Esophagus squamous epithelium (tissue), 5 donors: ENCODE measurements at regions not wholly inside any gene's neighbourhood (a gene's known extent, or its start where the extent isn't known, plus 50 kb on each side); places are given as distances from the start of the nearest gene placed in this dataset.

Experiments used
- DNase-seq: peaks from one replicate; lab custom pipeline; 2025; lab: John Stamatoyannopoulos, UW
- H3K27ac ChIP-seq, 4 donors: fragments of 200-600 bp; sonication (generic); one replicate each; pipeline ENCODE4 v1.5.1; 2016 to 2019; ENCODE audit warnings: mild to moderate bottlenecking in 1 of 4
- H3K27me3 ChIP-seq, 4 donors: fragments of 200-600 bp; sonication (generic); 1 replicate in 3 of 4; 2 replicates in 1 of 4; pipeline versions ENCODE4 v1.5.1 to v1.6.0; 2017 to 2021; ENCODE audit warnings: antibody characterized with exemption in 1 of 4
- H3K36me3 ChIP-seq, 3 donors: fragments of 200-600 bp; sonication (generic); one replicate each; pipeline ENCODE4 v1.5.1; 2016 to 2019
- H3K4me1 ChIP-seq, 3 donors: fragments of 200-600 bp; sonication (generic); one replicate each; pipeline ENCODE4 v1.5.1; 2017 to 2019
- H3K4me3 ChIP-seq, 4 donors: fragments of 200-600 bp; sonication (generic); 1 replicate in 3 of 4; 2 replicates in 1 of 4; pipeline ENCODE4 v1.5.1; 2016 to 2019; ENCODE audit warnings: mild to moderate bottlenecking in 2 of 4, moderate library complexity in 1 of 4
- H3K9me3 ChIP-seq, 3 donors: fragments of 200-600 bp; sonication (generic); one replicate each; pipeline ENCODE4 v1.5.1; 2016 to 2019
- CTCF ChIP-seq, 6 experiments: fragments of 450-650 bp in 4 of 6; fragments of 200-600 bp in 2 of 6; sonication (generic) in 2 of 6; IDR thresholded peaks; one replicate each; pipeline ENCODE4 v1.5.1; 2016 to 2019; ENCODE audit warnings: antibody characterized with exemption in 6 of 6, mild to moderate bottlenecking in 4 of 6, moderate library complexity in 4 of 6
- POLR2A ChIP-seq, 4 donors: fragments of 450-650 bp; IDR thresholded peaks; one replicate each; pipeline ENCODE4 v1.6.1; 2017; ENCODE audit warnings: antibody characterized with exemption in 4 of 4, mild to moderate bottlenecking in 4 of 4, moderate library complexity in 3 of 4
- WGBS, 2 donors: methylation state at CpG; one replicate each; pipeline ENCODE4 v1.1.5; 2018; 5-methylcytosine and 5-hydroxymethylcytosine counted together
- intact Hi-C: fragments of 100-400 bp; cut with DNase I; formaldehyde crosslinking; loops from one replicate; pipeline ENCODE4 v1.15.0; 2022
- donor health status: DM: yes; HTN: yes; CAD: no.

GRCh38 chr1:157274698-157275534, 136.7 kb upstream of the ETV3 start:
- intact Hi-C loops, result no loop called here
- no peak for DNase-seq
- no peaks in the 10 kb centered on the region for H3K9me3 ChIP-seq
- WGBS, 2 donors, result 57 to 61% methylated on average over 8 of the region's 8 CpGs
- H3K27me3 ChIP-seq, result peaks cover 0 to 55% (median 0%) of the 10 kb centered on the region in 4 donors
- no peak for TF ChIP-seq CTCF (IDR thresholded peaks at IDR 0.05)
- TF ChIP-seq POLR2A (IDR thresholded peaks at IDR 0.05), result no peak
- no peak overlapping the region for H3K4me3 ChIP-seq
- no peak overlapping the region for H3K27ac ChIP-seq
- H3K4me1 ChIP-seq, result no peaks in the 10 kb centered on the region
- no peaks in the 10 kb centered on the region for H3K36me3 ChIP-seq

GRCh38 chr1:157272729-157273524, 134.7 kb upstream of the ETV3 start:
- H3K27ac ChIP-seq, result no peak overlapping the region
- no peaks in the 10 kb centered on the region for H3K9me3 ChIP-seq
- H3K4me1 ChIP-seq, result no peaks in the 10 kb centered on the region
- H3K27me3 ChIP-seq, result peaks cover 0 to 41% (median 0%) of the 10 kb centered on the region in 4 donors
- no peak overlapping the region for H3K4me3 ChIP-seq
- DNase-seq, result no peak
- intact Hi-C loops, result no loop called here
- no peaks in the 10 kb centered on the region for H3K36me3 ChIP-seq
- no peak for TF ChIP-seq POLR2A (IDR thresholded peaks at IDR 0.05)
- TF ChIP-seq CTCF (IDR thresholded peaks at IDR 0.05), result no peak
- WGBS, 2 donors, result 72 to 75% methylated on average over 6 of the region's 6 CpGs

GRCh38 chr1:157272264-157272663, 134.1 kb upstream of the ETV3 start:
- TF ChIP-seq CTCF (IDR thresholded peaks at IDR 0.05) (no peak), POLR2A (IDR thresholded peaks at IDR 0.05) (no peak)
- Histone ChIP-seq H3K27me3 (peaks cover 0 to 40% (median 0%) of the 10 kb centered on the region in 4 donors), H3K4me3 (no peak overlapping the region), H3K36me3 (no peaks in the 10 kb centered on the region), H3K9me3 (no peaks in the 10 kb centered on the region), H3K4me1 (no peaks in the 10 kb centered on the region), H3K27ac (no peak overlapping the region)
- no peak for DNase-seq
- intact Hi-C loops, result no loop called here

GRCh38 chr1:157270705-157271274, 132.6 kb upstream of the ETV3 start:
- 66 to 71% methylated on average over 4 of the region's 4 CpGs for WGBS, 2 donors
- Histone ChIP-seq H3K9me3 (no peaks in the 10 kb centered on the region), H3K4me1 (no peaks in the 10 kb centered on the region), H3K27me3 (peaks cover 0 to 33% (median 0%) of the 10 kb centered on the region in 4 donors), H3K27ac (no peak overlapping the region), H3K36me3 (no peaks in the 10 kb centered on the region), H3K4me3 (no peak overlapping the region)
- no peak for TF ChIP-seq CTCF (IDR thresholded peaks at IDR 0.05)
- TF ChIP-seq POLR2A (IDR thresholded peaks at IDR 0.05), result no peak
- DNase-seq, result no peak
- intact Hi-C loops, result no loop called here
